ENCODE measurements at regions not wholly inside any gene's neighbourhood (a gene's known extent, or its start where the extent isn't known, plus 50 kb on each side); places are given as distances from the start of the nearest gene placed in this dataset.

GRCh38 chr9:109725460-109725859 lies 54.5 kb upstream of the PALM2AKAP2 start:
- no peak overlapping the region for H3K4me3 ChIP-seq
- H3K27me3 ChIP-seq: no peaks in the 10 kb centered on the region
- intact Hi-C loops (cut with DNase I): loop anchor here in 1 of 10 donors (10.0 kb wide), 1 partner anchor 49 kb away; no protein-coding TSS in a partner anchor
- no peak overlapping the region for H3K27ac ChIP-seq
- H3K4me1 ChIP-seq: peaks cover 0 to 8% (median 0%) of the 10 kb centered on the region in 12 donors
- no peaks in the 10 kb centered on the region for H3K36me3 ChIP-seq
- H3K9me3 ChIP-seq: no peaks in the 10 kb centered on the region
- TF ChIP-seq, protein P1, sequence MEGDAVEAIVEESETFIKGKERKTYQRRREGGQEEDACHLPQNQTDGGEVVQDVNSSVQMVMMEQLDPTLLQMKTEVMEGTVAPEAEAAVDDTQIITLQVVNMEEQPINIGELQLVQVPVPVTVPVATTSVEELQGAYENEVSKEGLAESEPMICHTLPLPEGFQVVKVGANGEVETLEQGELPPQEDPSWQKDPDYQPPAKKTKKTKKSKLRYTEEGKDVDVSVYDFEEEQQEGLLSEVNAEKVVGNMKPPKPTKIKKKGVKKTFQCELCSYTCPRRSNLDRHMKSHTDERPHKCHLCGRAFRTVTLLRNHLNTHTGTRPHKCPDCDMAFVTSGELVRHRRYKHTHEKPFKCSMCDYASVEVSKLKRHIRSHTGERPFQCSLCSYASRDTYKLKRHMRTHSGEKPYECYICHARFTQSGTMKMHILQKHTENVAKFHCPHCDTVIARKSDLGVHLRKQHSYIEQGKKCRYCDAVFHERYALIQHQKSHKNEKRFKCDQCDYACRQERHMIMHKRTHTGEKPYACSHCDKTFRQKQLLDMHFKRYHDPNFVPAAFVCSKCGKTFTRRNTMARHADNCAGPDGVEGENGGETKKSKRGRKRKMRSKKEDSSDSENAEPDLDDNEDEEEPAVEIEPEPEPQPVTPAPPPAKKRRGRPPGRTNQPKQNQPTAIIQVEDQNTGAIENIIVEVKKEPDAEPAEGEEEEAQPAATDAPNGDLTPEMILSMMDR (IDR thresholded peaks at IDR 0.05): no peak
- no peak for TF ChIP-seq POLR2A (IDR thresholded peaks at IDR 0.05)
- 87 to 91% (median 90%) methylated on average over 4 of the region's 4 CpGs for WGBS, 4 donors
- no peak for ATAC-seq
- no peak for DNase-seq

- DNase-seq (no peak), ATAC-seq (no peak)
- Histone ChIP-seq H3K9me3 (no peaks in the 10 kb centered on the region), H3K36me3 (no peaks in the 10 kb centered on the region), H3K27ac (no peak overlapping the region), H3K27me3 (no peaks in the 10 kb centered on the region), H3K4me3 (no peak overlapping the region), H3K4me1 (peaks cover 0 to 6% (median 0%) of the 10 kb centered on the region in 12 donors)
- 73 to 89% (median 87%) methylated on average over 4 of the region's 4 CpGs for WGBS, 4 donors
- intact Hi-C loops (cut with DNase I): loop anchor here in 1 of 10 donors (10.0 kb wide), 1 partner anchor 49 kb away; no protein-coding TSS in a partner anchor
- no peak for TF ChIP-seq POLR2A (IDR thresholded peaks at IDR 0.05)
- TF ChIP-seq, protein P1 (IDR thresholded peaks at IDR 0.05): no peak
Measured at GRCh38 chr9:109726119-109726518, 53.9 kb upstream of the PALM2AKAP2 start.

DNA sequence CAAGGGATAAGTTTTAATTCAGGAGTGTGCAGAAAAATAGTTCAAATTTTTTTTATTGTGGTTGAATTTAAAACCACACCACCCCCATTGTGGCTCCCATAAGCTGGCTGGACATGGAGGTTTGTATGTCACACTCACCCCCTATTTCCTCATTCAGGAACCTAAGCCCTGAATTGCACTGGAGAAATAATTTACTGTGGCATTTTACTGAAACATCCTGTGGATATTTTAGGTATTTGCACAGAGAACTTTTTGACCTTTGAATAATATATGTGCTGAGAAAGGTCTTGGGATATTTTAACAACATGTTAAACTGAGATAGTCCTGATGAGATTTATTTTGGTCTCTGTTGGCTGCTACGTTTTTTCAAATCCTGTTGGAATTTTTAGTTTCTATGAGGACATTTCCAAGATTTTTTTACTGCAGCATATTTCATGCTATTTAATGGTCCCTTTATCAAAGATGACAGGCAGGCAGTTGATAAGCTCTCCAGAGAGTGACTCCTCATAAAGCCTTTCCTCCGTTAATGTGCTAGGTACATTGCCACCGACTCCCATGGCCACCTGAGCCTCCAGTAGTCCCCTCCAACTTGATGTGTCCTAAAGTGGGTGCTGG lies 51.2 kb upstream of the PALM2AKAP2 start:
- H3K27me3 ChIP-seq: no peaks in the 10 kb centered on the region
- H3K4me1 ChIP-seq: peaks cover 0 to 8% (median 0%) of the 10 kb centered on the region in 12 donors
- WGBS, 4 donors: 36 to 47% (median 44%) methylated on average over 3 of the region's 3 CpGs
- H3K27ac ChIP-seq: no peak overlapping the region
- DNase-seq (no peak), ATAC-seq (no peak)
- H3K36me3 ChIP-seq: no peaks in the 10 kb centered on the region
- intact Hi-C loops (cut with DNase I): loop anchor here in 1 of 10 donors (10.0 kb wide), 1 partner anchor 46 kb away; no protein-coding TSS in a partner anchor
- TF ChIP-seq POLR2A (IDR thresholded peaks at IDR 0.05): no peak
- TF ChIP-seq, protein P1 (IDR thresholded peaks at IDR 0.05): no peak
- H3K4me3 ChIP-seq: no peak overlapping the region
- H3K9me3 ChIP-seq: no peaks in the 10 kb centered on the region

- no peak overlapping the region for H3K4me3 ChIP-seq
- no peak for TF ChIP-seq POLR2A (IDR thresholded peaks at IDR 0.05)
- TF ChIP-seq, protein P1 (IDR thresholded peaks at IDR 0.05): no peak
- DNase-seq (no peak), ATAC-seq (no peak)
- H3K4me1 ChIP-seq: peaks cover 0 to 11% (median 0%) of the 10 kb centered on the region in 12 donors
- H3K27me3 ChIP-seq: no peaks in the 10 kb centered on the region
- no peaks in the 10 kb centered on the region for H3K36me3 ChIP-seq
- intact Hi-C loops (cut with DNase I): loop anchor here in 1 of 10 donors (10.0 kb wide), 1 partner anchor 45 kb away; no protein-coding TSS in a partner anchor
- H3K27ac ChIP-seq: no peak overlapping the region
- H3K9me3 ChIP-seq: no peaks in the 10 kb centered on the region
- 56 to 71% (median 69%) methylated on average over 2 of the region's 2 CpGs for WGBS, 4 donors
Measured at GRCh38 chr9:109729513-109729912, 50.5 kb upstream of the PALM2AKAP2 start.

Data from heart left ventricle (tissue), 16 donors.